Kidney (tissue), 13 donors: ENCODE measurements at regions not wholly inside any gene's neighbourhood (a gene's known extent, or its start where the extent isn't known, plus 50 kb on each side); places are given as distances from the start of the nearest gene placed in this dataset.
A peak's percentile ranks its signal among the peaks of the same experiment; 100 is the strongest.

Experiments
- DNase-seq, 5 donors: peaks; one replicate each; pipeline ENCODE4 v3.0.0-alpha.2; 2013 to 2020
- FAIRE-seq: peaks from 2 replicates; lab custom pipeline; 2012; peaks lifted over from hg19 to GRCh38; lab: Jason Lieb, UNC
- H3K27ac ChIP-seq, 2 donors: one replicate each; pipeline ENCODE4 v1.7.0; 2013; ENCODE audit warnings: low read depth in 2 of 2, low read length in 2 of 2, inconsistent platforms in 1 of 2
- H3K27me3 ChIP-seq: one replicate; pipeline ENCODE4 v1.7.1; 2013; ENCODE audit warnings: low read length, inconsistent platforms; ENCODE audit not compliant: control insufficient read depth, insufficient read depth
- H3K36me3 ChIP-seq, 3 donors: one replicate each; pipeline versions ENCODE4 v1.7.0 to v1.7.1; 2013; ENCODE audit warnings: low read length in 3 of 3, control low read depth in 1 of 3, inconsistent platforms in 1 of 3; ENCODE audit not compliant: insufficient read depth in 3 of 3, control insufficient read depth in 2 of 3
- H3K4me1 ChIP-seq, 3 donors: one replicate each; pipeline versions ENCODE4 v1.7.0 to v1.7.1; 2013; ENCODE audit warnings: low read length in 3 of 3, inconsistent platforms in 1 of 3, low read depth in 1 of 3; ENCODE audit not compliant: control insufficient read depth in 2 of 3, insufficient read depth in 2 of 3
- H3K4me3 ChIP-seq, 3 donors: one replicate each; pipeline versions ENCODE4 v1.7.0 to v1.8.1; 2013; ENCODE audit warnings: low read length in 3 of 3, control low read depth in 1 of 3, inconsistent platforms in 1 of 3
- H3K9ac ChIP-seq, 3 donors: one replicate each; pipeline versions ENCODE4 v1.7.0 to v1.7.1; 2013; ENCODE audit warnings: low read length in 3 of 3, control low read depth in 1 of 3, inconsistent platforms in 1 of 3
- H3K9me3 ChIP-seq, 3 donors: one replicate each; pipeline versions ENCODE4 v1.7.0 to v1.7.1; 2013; ENCODE audit warnings: low read length in 3 of 3, control low read depth in 1 of 3, inconsistent platforms in 1 of 3; ENCODE audit not compliant: control insufficient read depth in 2 of 3, insufficient read depth in 1 of 3
- intact Hi-C: fragments of 100-400 bp; cut with DNase I; formaldehyde crosslinking; loops from one replicate; pipeline ENCODE4 v1.11.1; 2022
- TF ChIP-seq, protein P1 (sequence below): IDR thresholded peaks from 3 replicates; pipeline ENCODE4 v1.5.1; 2012; ENCODE audit warnings: mild to moderate bottlenecking, moderate library complexity, borderline replicate concordance; ENCODE audit not compliant: insufficient read depth; ENCODE audit errors: extremely low read depth
- donor health status: control.
- donor health status: control.
- donor health status: control.
- donor health status: control.
- donor health status: control.
- donor health status: DM: yes; HTN: yes; CAD: no.
- donor health status: Normal renal cell carcinoma (clear cell type).

- peaks cover 7 to 13% (median 10%) of the 10 kb centered on the region in 3 donors for H3K4me1 ChIP-seq
- H3K9ac ChIP-seq, result no peak overlapping the region
- no peak overlapping the region for H3K4me3 ChIP-seq
- TF ChIP-seq, protein P1, sequence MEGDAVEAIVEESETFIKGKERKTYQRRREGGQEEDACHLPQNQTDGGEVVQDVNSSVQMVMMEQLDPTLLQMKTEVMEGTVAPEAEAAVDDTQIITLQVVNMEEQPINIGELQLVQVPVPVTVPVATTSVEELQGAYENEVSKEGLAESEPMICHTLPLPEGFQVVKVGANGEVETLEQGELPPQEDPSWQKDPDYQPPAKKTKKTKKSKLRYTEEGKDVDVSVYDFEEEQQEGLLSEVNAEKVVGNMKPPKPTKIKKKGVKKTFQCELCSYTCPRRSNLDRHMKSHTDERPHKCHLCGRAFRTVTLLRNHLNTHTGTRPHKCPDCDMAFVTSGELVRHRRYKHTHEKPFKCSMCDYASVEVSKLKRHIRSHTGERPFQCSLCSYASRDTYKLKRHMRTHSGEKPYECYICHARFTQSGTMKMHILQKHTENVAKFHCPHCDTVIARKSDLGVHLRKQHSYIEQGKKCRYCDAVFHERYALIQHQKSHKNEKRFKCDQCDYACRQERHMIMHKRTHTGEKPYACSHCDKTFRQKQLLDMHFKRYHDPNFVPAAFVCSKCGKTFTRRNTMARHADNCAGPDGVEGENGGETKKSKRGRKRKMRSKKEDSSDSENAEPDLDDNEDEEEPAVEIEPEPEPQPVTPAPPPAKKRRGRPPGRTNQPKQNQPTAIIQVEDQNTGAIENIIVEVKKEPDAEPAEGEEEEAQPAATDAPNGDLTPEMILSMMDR, result no peak
- intact Hi-C loops, result no loop called here
- no peaks in the 10 kb centered on the region for H3K9me3 ChIP-seq
- no peak overlapping the region for H3K27ac ChIP-seq
- FAIRE-seq, result no peak
- no peaks in the 10 kb centered on the region for H3K27me3 ChIP-seq
- no peaks in the 10 kb centered on the region for H3K36me3 ChIP-seq
- no peak for DNase-seq
Measured at GRCh38 chr2:217332866-217333265, 473.0 kb upstream of the TNP1 start.

DNA sequence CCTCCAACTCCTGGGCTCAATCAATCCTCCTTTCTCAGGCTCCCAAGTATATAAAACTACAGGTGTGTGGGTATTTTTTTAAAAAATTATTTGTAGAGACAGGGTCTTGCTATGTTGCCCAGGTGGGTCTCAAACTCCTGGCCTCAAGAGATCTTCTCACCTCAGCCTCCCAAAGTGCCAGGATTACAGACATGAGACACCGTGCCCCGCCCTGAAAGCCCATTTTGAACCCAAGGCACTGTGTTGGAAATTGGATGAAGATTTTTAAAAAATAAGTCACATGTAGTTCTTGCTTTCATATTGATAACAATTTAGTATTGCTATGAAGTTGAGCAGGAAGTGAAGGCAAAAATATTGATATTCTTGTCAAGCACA, 472.5 kb upstream of the TNP1 start:
- Histone ChIP-seq H3K4me3 (no peak overlapping the region), H3K9ac (no peak overlapping the region), H3K36me3 (no peaks in the 10 kb centered on the region), H3K4me1 (peaks cover 7 to 13% (median 10%) of the 10 kb centered on the region in 3 donors), H3K27ac (no peak overlapping the region), H3K27me3 (no peaks in the 10 kb centered on the region), H3K9me3 (no peaks in the 10 kb centered on the region)
- intact Hi-C loops, result no loop called here
- FAIRE-seq (no peak), DNase-seq (no peak)
- TF ChIP-seq, protein P1, result no peak

DNA sequence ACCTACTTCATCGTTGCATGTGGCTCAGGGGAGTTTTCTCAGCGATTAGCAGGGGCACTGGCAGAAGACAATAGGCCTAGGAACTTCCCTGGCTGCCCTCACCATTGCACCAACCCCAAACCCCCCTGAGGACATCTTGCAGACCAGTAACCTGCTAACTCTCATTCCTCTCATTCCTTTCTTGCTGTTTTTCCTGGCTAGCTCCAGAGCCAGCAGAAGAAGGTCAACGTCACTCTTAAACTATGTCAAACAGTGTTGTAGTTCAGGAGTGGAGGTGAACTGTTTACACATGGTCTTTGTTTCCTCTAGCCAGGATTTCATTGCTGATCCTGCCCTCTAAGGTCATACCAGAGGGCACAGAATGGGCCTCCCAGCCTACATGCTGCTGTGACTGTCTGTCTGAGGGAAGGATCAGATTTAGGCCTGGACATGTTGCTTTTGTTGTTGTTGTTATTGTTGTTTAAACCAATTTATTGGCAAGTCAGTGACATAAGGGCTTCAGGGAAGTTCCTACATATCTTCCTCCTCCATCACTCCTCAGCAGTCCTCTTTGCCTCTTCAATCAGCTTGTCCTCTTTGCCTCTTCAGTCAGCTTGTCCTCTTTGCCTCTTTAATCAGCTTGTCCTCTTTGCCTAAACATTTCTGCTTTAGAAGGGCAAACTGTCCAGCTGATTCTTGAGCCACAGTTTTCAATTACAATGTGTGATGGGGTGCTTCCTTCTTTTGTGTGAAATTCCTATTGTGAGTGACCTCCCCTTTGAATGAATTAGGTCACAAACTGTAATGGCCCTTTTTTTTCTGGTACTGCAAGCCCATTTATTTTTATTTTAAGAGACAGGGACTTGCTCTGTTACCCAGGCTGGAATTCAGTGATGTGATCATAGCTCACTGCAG, 471.9 kb upstream of the TNP1 start:
- TF ChIP-seq, protein P1, result no peak
- intact Hi-C loops, result no loop called here
- H3K9me3 ChIP-seq, result no peaks in the 10 kb centered on the region
- DNase-seq (peak in 4 of 5 donors; percentile 53 to 87 (median 66)), FAIRE-seq (peak; percentile 17)
- no peak overlapping the region for H3K4me3 ChIP-seq
- H3K27me3 ChIP-seq, result no peaks in the 10 kb centered on the region
- H3K4me1 ChIP-seq, result peaks cover 7 to 13% (median 10%) of the 10 kb centered on the region in 3 donors
- no peaks in the 10 kb centered on the region for H3K36me3 ChIP-seq
- no peak overlapping the region for H3K9ac ChIP-seq
- H3K27ac ChIP-seq, result peak overlapping the region; percentile 5 to 37
